ENCODE measurements at regions not wholly inside any gene's neighbourhood (a gene's known extent, or its start where the extent isn't known, plus 50 kb on each side); places are given as distances from the start of the nearest gene placed in this dataset.

- no peak overlapping the region for H3K9ac ChIP-seq (ENCODE audit: low read length)
These were observed 167.0 kb upstream of the RHOBTB1 start for GRCh38 chr10:61110936-61111335.

GRCh38 chr10:61110188-61110844 is 166.3 kb upstream of the RHOBTB1 start:
- Histone ChIP-seq H3K27me3 (ENCODE audit: control insufficient read depth in 1 of 2, insufficient read depth in 2 of 2, low read length in 2 of 2) (no peaks in the 10 kb centered on the region), H3K9ac (ENCODE audit: low read length) (no peak overlapping the region), H3K4me1 (ENCODE audit: insufficient read depth, low read length) (no peaks in the 10 kb centered on the region), H3K4me3 (ENCODE audit: low read depth in 1 of 2, low read length in 2 of 2) (no peak overlapping the region), H3K27ac (ENCODE audit: low read depth, low read length) (no peak overlapping the region), H3K9me3 (ENCODE audit: low read length) (no peaks in the 10 kb centered on the region), H3K36me3 (ENCODE audit: insufficient read depth, low read length) (no peaks in the 10 kb centered on the region)

More at GRCh38 chr10:61110936-61111335, 167.0 kb upstream of the RHOBTB1 start:
- H3K36me3 ChIP-seq (ENCODE audit: insufficient read depth, low read length), result no peaks in the 10 kb centered on the region
- H3K27ac ChIP-seq (ENCODE audit: low read depth, low read length), result no peak overlapping the region
- no peak overlapping the region for H3K4me3 ChIP-seq (ENCODE audit: low read depth in 1 of 2, low read length in 2 of 2)
- H3K27me3 ChIP-seq (ENCODE audit: control insufficient read depth in 1 of 2, insufficient read depth in 2 of 2, low read length in 2 of 2), result no peaks in the 10 kb centered on the region
- no peaks in the 10 kb centered on the region for H3K4me1 ChIP-seq (ENCODE audit: insufficient read depth, low read length)
- no peaks in the 10 kb centered on the region for H3K9me3 ChIP-seq (ENCODE audit: low read length)

- no peaks in the 10 kb centered on the region for H3K27me3 ChIP-seq (ENCODE audit: control insufficient read depth in 1 of 2, insufficient read depth in 2 of 2, low read length in 2 of 2)
- no peaks in the 10 kb centered on the region for H3K4me1 ChIP-seq (ENCODE audit: insufficient read depth, low read length)
- H3K36me3 ChIP-seq (ENCODE audit: insufficient read depth, low read length), result no peaks in the 10 kb centered on the region
- H3K27ac ChIP-seq (ENCODE audit: low read depth, low read length), result no peak overlapping the region
- H3K4me3 ChIP-seq (ENCODE audit: low read depth in 1 of 2, low read length in 2 of 2), result no peak overlapping the region
- no peaks in the 10 kb centered on the region for H3K9me3 ChIP-seq (ENCODE audit: low read length)
- H3K9ac ChIP-seq (ENCODE audit: low read length), result no peak overlapping the region
These were observed 164.9 kb upstream of the RHOBTB1 start for GRCh38 chr10:61108915-61109314.

GRCh38 chr10:61100887-61101286 is 156.9 kb upstream of the RHOBTB1 start:
- no peaks in the 10 kb centered on the region for H3K4me1 ChIP-seq (ENCODE audit: insufficient read depth, low read length)
- no peak overlapping the region for H3K4me3 ChIP-seq (ENCODE audit: low read depth in 1 of 2, low read length in 2 of 2)
- H3K27me3 ChIP-seq (ENCODE audit: control insufficient read depth in 1 of 2, insufficient read depth in 2 of 2, low read length in 2 of 2), result no peaks in the 10 kb centered on the region
- no peak overlapping the region for H3K27ac ChIP-seq (ENCODE audit: low read depth, low read length)
- no peaks in the 10 kb centered on the region for H3K36me3 ChIP-seq (ENCODE audit: insufficient read depth, low read length)
- H3K9me3 ChIP-seq (ENCODE audit: low read length), result no peaks in the 10 kb centered on the region
- H3K9ac ChIP-seq (ENCODE audit: low read length), result no peak overlapping the region

GRCh38 chr10:61099756-61100155 is 155.8 kb upstream of the RHOBTB1 start:
- H3K27me3 ChIP-seq (ENCODE audit: control insufficient read depth in 1 of 2, insufficient read depth in 2 of 2, low read length in 2 of 2), result no peaks in the 10 kb centered on the region

GRCh38 chr10:61098966-61099365 is 155.0 kb upstream of the RHOBTB1 start:
- no peak overlapping the region for H3K4me3 ChIP-seq (ENCODE audit: low read depth in 1 of 2, low read length in 2 of 2)

More at GRCh38 chr10:61099756-61100155, 155.8 kb upstream of the RHOBTB1 start:
- Histone ChIP-seq H3K36me3 (ENCODE audit: insufficient read depth, low read length) (no peaks in the 10 kb centered on the region), H3K9me3 (ENCODE audit: low read length) (no peaks in the 10 kb centered on the region), H3K4me3 (ENCODE audit: low read depth in 1 of 2, low read length in 2 of 2) (no peak overlapping the region), H3K9ac (ENCODE audit: low read length) (no peak overlapping the region), H3K4me1 (ENCODE audit: insufficient read depth, low read length) (no peaks in the 10 kb centered on the region), H3K27ac (ENCODE audit: low read depth, low read length) (no peak overlapping the region)

GRCh38 chr10:61097026-61097425 is 153.0 kb upstream of the RHOBTB1 start:
- Histone ChIP-seq H3K4me3 (ENCODE audit: low read depth in 1 of 2, low read length in 2 of 2) (no peak overlapping the region), H3K27ac (ENCODE audit: low read depth, low read length) (no peak overlapping the region), H3K27me3 (ENCODE audit: control insufficient read depth in 1 of 2, insufficient read depth in 2 of 2, low read length in 2 of 2) (no peaks in the 10 kb centered on the region), H3K36me3 (ENCODE audit: insufficient read depth, low read length) (no peaks in the 10 kb centered on the region), H3K4me1 (ENCODE audit: insufficient read depth, low read length) (no peaks in the 10 kb centered on the region), H3K9me3 (ENCODE audit: low read length) (no peaks in the 10 kb centered on the region), H3K9ac (ENCODE audit: low read length) (no peak overlapping the region)

More at GRCh38 chr10:61098966-61099365, 155.0 kb upstream of the RHOBTB1 start:
- Histone ChIP-seq H3K27ac (ENCODE audit: low read depth, low read length) (no peak overlapping the region), H3K9ac (ENCODE audit: low read length) (no peak overlapping the region), H3K27me3 (ENCODE audit: control insufficient read depth in 1 of 2, insufficient read depth in 2 of 2, low read length in 2 of 2) (no peaks in the 10 kb centered on the region), H3K9me3 (ENCODE audit: low read length) (no peaks in the 10 kb centered on the region), H3K36me3 (ENCODE audit: insufficient read depth, low read length) (no peaks in the 10 kb centered on the region), H3K4me1 (ENCODE audit: insufficient read depth, low read length) (no peaks in the 10 kb centered on the region)

- Histone ChIP-seq H3K36me3 (ENCODE audit: insufficient read depth, low read length) (no peaks in the 10 kb centered on the region), H3K9me3 (ENCODE audit: low read length) (no peaks in the 10 kb centered on the region), H3K4me3 (ENCODE audit: low read depth in 1 of 2, low read length in 2 of 2) (no peak overlapping the region), H3K9ac (ENCODE audit: low read length) (no peak overlapping the region), H3K4me1 (ENCODE audit: insufficient read depth, low read length) (no peaks in the 10 kb centered on the region), H3K27me3 (ENCODE audit: control insufficient read depth in 1 of 2, insufficient read depth in 2 of 2, low read length in 2 of 2) (no peaks in the 10 kb centered on the region), H3K27ac (ENCODE audit: low read depth, low read length) (no peak overlapping the region)
These were observed 152.1 kb upstream of the RHOBTB1 start for GRCh38 chr10:61096056-61096455.

- Histone ChIP-seq H3K36me3 (ENCODE audit: insufficient read depth, low read length) (no peaks in the 10 kb centered on the region), H3K27ac (ENCODE audit: low read depth, low read length) (no peak overlapping the region), H3K9me3 (ENCODE audit: low read length) (no peaks in the 10 kb centered on the region)
These were observed 147.5 kb upstream of the RHOBTB1 start for GRCh38 chr10:61091531-61091930.

GRCh38 chr10:61089251-61089650 is 145.3 kb upstream of the RHOBTB1 start:
- Histone ChIP-seq H3K27me3 (ENCODE audit: control insufficient read depth in 1 of 2, insufficient read depth in 2 of 2, low read length in 2 of 2) (no peaks in the 10 kb centered on the region), H3K4me1 (ENCODE audit: insufficient read depth, low read length) (no peaks in the 10 kb centered on the region), H3K9ac (ENCODE audit: low read length) (no peak overlapping the region), H3K9me3 (ENCODE audit: low read length) (no peaks in the 10 kb centered on the region), H3K27ac (ENCODE audit: low read depth, low read length) (no peak overlapping the region), H3K4me3 (ENCODE audit: low read depth in 1 of 2, low read length in 2 of 2) (no peak overlapping the region), H3K36me3 (ENCODE audit: insufficient read depth, low read length) (no peaks in the 10 kb centered on the region)

More at GRCh38 chr10:61091531-61091930, 147.5 kb upstream of the RHOBTB1 start:
- H3K4me3 ChIP-seq (ENCODE audit: low read depth in 1 of 2, low read length in 2 of 2), result no peak overlapping the region
- H3K27me3 ChIP-seq (ENCODE audit: control insufficient read depth in 1 of 2, insufficient read depth in 2 of 2, low read length in 2 of 2), result no peaks in the 10 kb centered on the region
- no peaks in the 10 kb centered on the region for H3K4me1 ChIP-seq (ENCODE audit: insufficient read depth, low read length)
- no peak overlapping the region for H3K9ac ChIP-seq (ENCODE audit: low read length)

GRCh38 chr10:61084493-61084892 is 140.5 kb upstream of the RHOBTB1 start:
- no peak overlapping the region for H3K4me3 ChIP-seq (ENCODE audit: low read depth in 1 of 2, low read length in 2 of 2)
- no peak overlapping the region for H3K9ac ChIP-seq (ENCODE audit: low read length)
- no peak overlapping the region for H3K27ac ChIP-seq (ENCODE audit: low read depth, low read length)
- H3K36me3 ChIP-seq (ENCODE audit: insufficient read depth, low read length), result no peaks in the 10 kb centered on the region
- no peaks in the 10 kb centered on the region for H3K27me3 ChIP-seq (ENCODE audit: control insufficient read depth in 1 of 2, insufficient read depth in 2 of 2, low read length in 2 of 2)
- no peaks in the 10 kb centered on the region for H3K4me1 ChIP-seq (ENCODE audit: insufficient read depth, low read length)
- H3K9me3 ChIP-seq (ENCODE audit: low read length), result no peaks in the 10 kb centered on the region

GRCh38 chr10:61081301-61081700 is 137.3 kb upstream of the RHOBTB1 start:
- no peak overlapping the region for H3K9ac ChIP-seq (ENCODE audit: low read length)
- H3K27ac ChIP-seq (ENCODE audit: low read depth, low read length), result no peak overlapping the region
- no peaks in the 10 kb centered on the region for H3K9me3 ChIP-seq (ENCODE audit: low read length)
- no peaks in the 10 kb centered on the region for H3K27me3 ChIP-seq (ENCODE audit: control insufficient read depth in 1 of 2, insufficient read depth in 2 of 2, low read length in 2 of 2)
- H3K4me3 ChIP-seq (ENCODE audit: low read depth in 1 of 2, low read length in 2 of 2), result no peak overlapping the region
- H3K4me1 ChIP-seq (ENCODE audit: insufficient read depth, low read length), result peaks cover 11% of the 10 kb centered on the region
- H3K36me3 ChIP-seq (ENCODE audit: insufficient read depth, low read length), result no peaks in the 10 kb centered on the region
